Mucosa of gallbladder (tissue), 1 donor: ENCODE measurements at regions not wholly inside any gene's neighbourhood (a gene's known extent, or its start where the extent isn't known, plus 50 kb on each side); places are given as distances from the start of the nearest gene placed in this dataset.
"Not testable (repeated sequence)": the region's sequence is repeated elsewhere in the genome, so short reads cannot be mapped to it uniquely, and the experiment has no call there.

ENCODE experiments used
- DNase-seq: peaks from one replicate; pipeline ENCODE4 v3.0.0-alpha.2; 2020; ENCODE audit warnings: low spot score
- donor health status: DM: no; HTN: no; CAD: no.

- DNase-seq: no peak
Measured at GRCh38 chr5:25764733-25765132, 1120.0 kb upstream of the CDH10 start.

GRCh38 chr5:25763781-25764180 is 1119.0 kb upstream of the CDH10 start:
- DNase-seq: no peak

DNA sequence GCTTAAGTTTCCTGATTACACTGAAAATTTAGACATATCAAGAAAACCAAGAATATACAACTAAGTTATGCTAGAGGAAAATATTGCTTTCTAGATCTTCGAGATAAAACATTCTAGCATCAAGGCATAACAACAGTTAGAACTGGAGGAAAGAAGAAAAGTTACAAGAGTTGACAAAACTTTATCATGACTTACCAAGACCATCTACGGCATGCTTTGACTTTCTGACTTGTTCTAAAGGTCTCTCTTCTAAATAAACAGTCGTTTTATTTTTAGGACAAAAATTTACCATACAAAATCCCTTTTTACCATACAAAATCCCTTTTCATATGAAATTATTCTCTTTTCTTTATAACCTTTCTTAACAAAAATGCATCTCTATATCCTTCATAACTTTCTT is 1110.1 kb upstream of the CDH10 start:
- no peak for DNase-seq

DNA sequence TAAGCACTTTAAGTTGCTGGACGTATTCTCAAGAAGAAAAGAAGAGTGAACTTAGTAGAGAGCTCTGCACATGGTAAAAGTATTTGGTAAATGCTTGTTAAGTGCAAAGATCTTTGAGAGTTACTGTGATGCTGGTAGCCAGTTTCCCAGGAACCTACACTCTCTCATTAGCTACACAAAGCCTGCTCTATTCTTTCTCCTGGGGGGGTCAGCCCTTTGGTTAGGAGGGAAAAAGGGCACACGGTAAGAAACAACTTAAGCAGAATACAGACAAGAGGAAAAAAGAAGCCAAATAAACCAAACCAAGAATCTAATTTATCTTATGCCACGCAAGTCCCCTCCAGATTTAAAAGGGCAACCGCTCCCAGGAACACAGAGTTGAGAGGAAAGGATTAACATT is 1100.1 kb upstream of the CDH10 start:
- DNase-seq: no peak

DNA sequence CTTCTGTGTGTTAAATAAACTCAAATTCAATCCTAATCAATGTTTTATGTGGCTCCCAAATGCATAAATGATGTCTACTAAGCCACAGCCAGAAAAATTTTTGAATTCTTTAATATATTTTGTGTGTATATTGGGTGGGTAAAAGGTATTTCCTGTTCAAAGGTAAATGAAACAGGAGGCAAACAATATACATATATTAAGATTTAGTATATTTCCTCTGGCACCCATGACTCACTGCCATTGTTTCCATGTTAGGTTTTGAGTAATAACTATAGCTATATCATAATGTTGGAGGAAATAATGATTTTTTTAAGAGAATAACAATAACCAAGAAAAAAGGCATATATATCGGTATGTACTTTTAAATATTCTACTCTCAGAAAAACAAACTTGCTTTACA is 1071.9 kb upstream of the CDH10 start:
- no peak for DNase-seq

- no peak for DNase-seq
Measured at GRCh38 chr5:25713259-25713658, 1068.5 kb upstream of the CDH10 start.

GRCh38 chr5:25707093-25707492 is 1062.3 kb upstream of the CDH10 start:
- no peak for DNase-seq

GRCh38 chr5:25701936-25702335 is 1057.2 kb upstream of the CDH10 start:
- DNase-seq: no peak

GRCh38 chr5:25694801-25695200 is 1050.0 kb upstream of the CDH10 start:
- DNase-seq: no peak

- DNase-seq: no peak
Measured at GRCh38 chr5:25688156-25688555, 1043.4 kb upstream of the CDH10 start.

DNA sequence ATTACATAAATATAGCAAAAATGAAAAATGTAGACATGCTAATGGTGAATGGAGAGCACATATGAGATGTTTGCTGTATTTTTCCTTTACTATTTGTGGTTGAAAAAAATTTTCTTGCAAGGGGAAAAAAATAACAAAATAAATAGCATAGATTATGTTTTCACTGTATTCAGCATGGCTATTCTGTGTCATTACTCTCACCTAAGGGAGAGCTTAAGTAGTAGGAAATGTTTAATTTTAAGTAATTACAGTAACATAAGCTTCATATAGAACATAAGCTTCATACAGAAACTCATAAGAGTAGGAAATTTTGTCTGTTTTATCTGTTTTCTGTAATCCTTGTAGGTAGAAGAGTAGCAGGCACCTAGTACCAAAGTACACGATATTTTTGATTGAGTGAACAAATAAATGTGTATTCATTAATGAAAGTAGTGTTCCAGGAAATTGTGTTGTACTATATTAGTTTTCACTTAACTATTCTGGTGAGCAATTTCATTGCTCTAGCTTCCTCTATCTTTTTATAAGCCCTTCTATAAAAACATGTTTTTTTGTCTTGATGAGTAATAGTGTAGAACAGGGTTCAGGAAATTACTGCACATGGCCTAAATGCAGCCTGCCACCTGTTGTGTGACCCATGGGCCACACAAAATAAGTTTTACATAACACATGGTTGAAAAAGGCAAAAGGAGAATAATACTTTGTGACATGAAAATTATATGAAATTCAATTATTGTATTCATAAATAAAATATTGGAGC is 1025.0 kb upstream of the CDH10 start:
- no peak for DNase-seq

DNA sequence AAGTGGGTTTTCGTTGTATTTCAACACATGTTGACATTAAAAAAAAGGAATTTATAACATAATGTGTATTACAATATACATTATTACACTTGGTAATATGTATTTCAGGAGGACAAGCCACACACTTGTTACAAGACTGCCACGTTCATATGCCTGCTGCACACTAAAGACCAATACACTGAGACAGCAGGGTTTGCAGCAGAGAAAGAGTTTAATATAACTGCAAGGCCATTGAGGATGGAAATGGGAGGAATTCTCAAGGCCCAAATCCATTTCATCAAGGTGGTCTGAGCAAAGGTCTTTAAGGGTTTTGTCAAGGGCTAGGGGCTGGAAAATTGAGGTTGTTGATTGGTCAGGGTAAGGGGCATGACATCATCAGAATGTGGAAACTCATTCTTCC is 1017.8 kb upstream of the CDH10 start:
- DNase-seq: no peak

DNA sequence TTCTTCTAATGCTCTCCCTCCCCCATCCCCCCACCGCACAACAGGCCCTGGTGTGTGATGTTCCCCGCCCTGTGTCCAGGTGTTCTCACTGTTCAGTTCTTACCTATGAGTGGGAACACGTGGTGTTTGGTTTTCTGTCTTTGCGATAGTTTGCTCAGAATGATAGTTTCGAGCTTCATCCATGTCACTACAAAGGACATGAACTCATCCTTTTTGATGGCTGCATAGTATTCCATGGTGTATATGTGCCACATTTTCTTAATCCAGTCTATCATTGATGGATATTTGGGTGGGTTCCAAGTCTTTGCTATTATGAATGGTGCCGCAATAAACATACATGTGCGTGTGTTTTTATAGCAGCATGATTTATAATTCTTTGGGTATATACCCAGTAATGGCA is 1005.5 kb upstream of the CDH10 start:
- DNase-seq: not testable (repeated sequence)

DNA sequence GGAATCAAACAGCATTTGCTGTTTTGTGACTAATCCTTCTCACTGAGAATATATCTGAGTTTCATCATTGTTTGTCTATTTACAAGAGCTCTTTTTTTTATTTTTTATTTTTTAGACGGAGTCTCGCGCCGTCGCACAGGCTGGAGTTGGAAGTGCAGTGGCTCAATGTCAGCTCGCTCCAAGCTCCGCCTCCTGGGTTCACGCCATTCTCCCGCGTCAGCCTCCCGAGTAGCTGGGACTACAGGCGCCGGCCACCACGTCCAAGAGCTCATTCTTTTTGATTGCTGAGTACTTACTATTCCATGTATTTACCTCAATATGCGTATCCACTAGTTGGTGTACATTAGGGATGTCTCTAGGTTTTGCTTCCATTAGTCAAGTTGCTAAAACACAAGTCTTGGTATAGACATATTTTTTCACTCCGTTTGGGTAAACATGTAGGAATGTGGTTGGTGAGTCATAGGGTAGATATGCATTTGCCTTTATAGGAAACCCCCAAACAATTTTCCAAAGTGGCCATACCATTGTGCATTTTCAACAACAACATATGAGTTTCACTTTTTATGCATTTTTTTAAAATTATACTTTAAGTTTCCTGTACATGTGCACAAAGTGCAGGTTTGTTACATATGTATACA is 1005.0 kb upstream of the CDH10 start:
- no peak for DNase-seq

DNA sequence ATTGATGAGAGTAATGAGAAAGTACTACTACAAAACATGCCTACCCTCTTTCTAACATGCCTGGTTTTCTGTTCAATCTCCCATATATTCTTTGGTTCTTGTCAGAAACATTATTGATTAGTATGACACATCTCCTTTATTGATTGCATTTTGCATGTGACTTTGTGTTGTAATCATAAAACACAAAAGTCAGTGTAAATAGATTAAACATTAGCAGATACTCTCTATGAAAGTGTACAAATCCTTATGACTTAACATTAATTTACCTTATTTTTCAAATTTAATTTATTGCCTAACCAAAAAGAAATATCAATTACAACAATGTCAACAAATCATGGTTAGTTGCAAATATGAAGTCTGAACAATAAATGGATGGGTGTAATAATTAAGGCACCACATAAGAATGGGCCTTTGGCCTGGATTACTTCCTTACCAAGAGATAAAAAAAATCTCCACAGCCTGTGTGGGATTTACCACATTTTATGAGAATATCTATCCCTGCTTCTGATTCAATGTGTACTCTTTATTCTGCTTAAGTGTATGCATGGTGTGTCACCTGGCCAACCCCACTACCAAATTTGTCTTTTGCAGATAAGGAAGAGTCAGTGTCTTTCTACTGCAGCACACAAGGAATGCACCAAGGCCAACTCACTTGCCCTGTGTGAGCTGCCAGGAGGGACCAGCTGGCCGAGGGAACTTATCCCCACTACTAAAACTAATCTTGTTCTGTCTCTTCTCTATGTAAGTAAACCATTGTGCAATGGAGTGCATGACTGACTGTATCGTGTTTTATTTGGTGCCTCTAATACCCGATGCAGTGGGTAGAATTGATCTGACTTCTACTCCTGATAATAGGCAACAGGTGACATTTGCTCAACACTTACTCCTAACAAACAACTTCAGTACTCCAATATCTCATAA is 1001.9 kb upstream of the CDH10 start:
- DNase-seq: no peak

- DNase-seq: no peak
Measured at GRCh38 chr5:25641124-25641523, 996.3 kb upstream of the CDH10 start.

- DNase-seq: no peak
Measured at GRCh38 chr5:25619273-25619672, 974.5 kb upstream of the CDH10 start.

DNA sequence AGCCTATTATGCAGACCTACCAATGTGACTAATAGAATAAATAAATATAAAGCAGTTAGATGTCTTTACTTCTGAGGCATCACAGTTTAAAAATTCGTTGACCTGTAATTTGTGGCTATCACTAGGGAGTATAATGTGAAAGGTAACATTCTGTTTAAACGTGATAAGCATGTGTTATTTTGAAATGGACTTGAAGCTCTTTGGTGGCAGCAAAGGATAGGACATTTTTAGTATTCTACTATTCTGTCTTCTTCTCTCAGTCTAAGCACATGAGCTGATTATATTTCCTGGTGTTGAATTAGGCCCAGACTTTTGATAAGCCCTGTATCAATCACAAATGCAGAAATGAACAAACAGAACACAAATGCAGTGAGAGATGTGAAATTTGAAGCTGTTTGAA is 974.0 kb upstream of the CDH10 start:
- no peak for DNase-seq

DNA sequence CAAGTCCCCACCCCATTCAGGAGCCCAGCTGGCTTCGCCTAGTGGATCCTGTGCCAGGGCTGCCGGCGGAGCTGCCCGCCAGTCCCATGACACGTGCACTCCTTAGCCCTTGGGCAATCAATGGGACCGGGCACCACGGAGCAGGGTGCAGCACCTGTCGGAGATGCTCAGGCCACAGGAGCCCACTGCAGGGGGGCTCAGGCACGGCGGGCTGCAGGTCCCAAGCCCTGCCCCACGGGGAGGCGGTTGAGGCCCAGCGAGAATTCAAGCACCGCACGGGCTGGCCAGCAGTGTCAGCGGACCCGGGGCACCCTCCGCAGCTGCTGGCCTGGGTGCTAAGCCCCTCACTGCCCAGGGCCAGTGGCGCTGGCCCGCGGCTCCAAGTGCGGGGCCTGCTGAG is 969.7 kb upstream of the CDH10 start:
- DNase-seq: no peak

DNA sequence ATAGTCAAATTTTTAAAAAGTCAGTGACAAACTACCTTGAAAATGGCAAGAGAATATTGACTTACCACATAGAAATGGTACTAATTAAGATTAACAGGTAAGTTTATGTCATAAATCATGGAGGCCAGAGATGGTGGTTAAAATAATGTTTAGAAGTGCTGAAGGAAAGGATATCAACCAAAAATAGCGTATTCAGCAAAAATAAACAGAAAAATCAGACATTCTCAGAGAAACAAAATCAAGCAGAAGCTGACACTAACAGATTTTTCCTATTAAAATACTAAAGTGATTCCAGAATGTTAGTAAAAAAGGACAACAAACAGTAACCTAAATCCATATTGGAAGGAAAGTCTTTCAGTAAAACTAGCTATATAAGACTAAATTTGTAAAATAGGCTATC is 959.9 kb upstream of the CDH10 start:
- no peak for DNase-seq

DNA sequence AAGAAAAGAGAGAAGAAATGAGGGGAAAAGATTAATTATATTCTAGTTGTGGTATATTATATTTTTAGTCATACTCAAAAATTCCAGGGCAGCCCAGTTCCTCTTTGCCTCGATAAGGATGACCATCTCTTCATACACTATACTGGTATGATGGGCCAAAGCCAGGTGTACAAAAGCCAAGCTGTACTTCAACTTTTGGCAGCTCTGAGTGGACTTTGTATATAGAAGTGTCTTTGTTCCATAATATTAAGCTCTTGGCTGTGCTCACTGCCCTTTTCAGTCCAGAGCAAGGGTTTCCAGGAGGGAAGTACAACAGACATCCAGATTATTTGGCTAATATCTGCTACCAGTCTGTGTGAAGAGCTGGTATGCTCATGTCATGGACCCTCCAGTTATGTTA is 934.3 kb upstream of the CDH10 start:
- no peak for DNase-seq

- no peak for DNase-seq
Measured at GRCh38 chr5:25573691-25574090, 928.9 kb upstream of the CDH10 start.
